Activated CD4-positive, CD25-positive, alpha-beta regulatory T cell treated with anti-CD3 and anti-CD28 coated beads, Interleukin-2, amount 50 U/mL, for 72 hours (primary cell): ENCODE measurements at regions not wholly inside any gene's neighbourhood (a gene's known extent, or its start where the extent isn't known, plus 50 kb on each side); places are given as distances from the start of the nearest gene placed in this dataset.

Experiments
- DNase-seq: peaks from one replicate; pipeline ENCODE4 v3.0.0; 2021

GRCh38 chr1:24983006-24983680 is 53.1 kb upstream of the RUNX3 start:
- no peak for DNase-seq

- DNase-seq: no peak
These were observed 51.5 kb upstream of the RUNX3 start for GRCh38 chr1:24981631-24982005.

- DNase-seq: no peak
These were observed 51.0 kb upstream of the RUNX3 start for GRCh38 chr1:24980836-24981630.
